Suppressor macrophage treated with lipopolysaccharide for 1 hour (primary cell): ENCODE measurements at regions not wholly inside any gene's neighbourhood (a gene's known extent, or its start where the extent isn't known, plus 50 kb on each side); places are given as distances from the start of the nearest gene placed in this dataset.

Source experiments
- DNase-seq, 3 donors: peaks; one replicate each; pipeline ENCODE4 v3.0.0-alpha.2; 2020 to 2022

DNA sequence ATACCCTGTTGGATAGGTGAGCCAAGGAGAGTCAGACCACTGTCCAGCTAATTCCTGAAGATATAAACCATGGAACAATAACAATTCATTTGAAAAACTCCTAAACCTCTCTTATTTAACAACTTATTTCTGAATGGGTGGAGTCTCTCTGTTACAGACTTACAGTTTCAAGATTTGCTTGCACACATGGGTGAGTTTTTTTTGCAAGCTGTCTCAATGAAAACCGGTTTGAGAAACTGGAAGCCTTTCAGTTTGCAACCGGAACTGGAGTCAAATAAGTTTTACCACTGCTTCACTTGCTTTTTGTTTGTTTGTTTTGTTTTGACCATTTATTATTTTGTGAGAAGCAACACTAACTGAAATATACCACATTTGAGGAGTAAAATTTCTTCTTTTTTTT is 243.8 kb downstream of the MTERF1 start:
- DNase-seq, result no peak

- DNase-seq, result no peak
These were observed 236.2 kb downstream of the MTERF1 start for GRCh38 chr7:91644256-91644655.

DNA sequence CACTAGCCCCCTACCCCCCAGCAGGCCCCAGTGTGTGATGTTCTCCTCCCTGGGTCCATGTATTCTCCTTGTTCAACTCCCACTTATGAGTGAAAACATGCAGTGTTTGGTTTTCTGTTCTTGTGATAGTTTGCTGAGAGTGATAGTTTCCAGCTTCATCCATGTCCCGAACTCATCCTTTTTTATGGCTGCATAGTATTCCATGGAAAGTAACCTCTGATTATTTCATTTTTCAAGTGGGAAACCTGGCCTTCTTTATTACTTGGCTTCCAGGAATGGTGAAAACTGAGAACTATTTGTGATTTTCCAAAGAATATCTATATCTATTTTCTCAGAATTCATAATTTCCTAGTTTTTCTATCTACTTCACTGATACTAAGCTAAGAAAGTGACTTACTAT is 235.0 kb downstream of the MTERF1 start:
- DNase-seq, result no peak

GRCh38 chr7:91651986-91652385 is 228.5 kb downstream of the MTERF1 start:
- no peak for DNase-seq

DNA sequence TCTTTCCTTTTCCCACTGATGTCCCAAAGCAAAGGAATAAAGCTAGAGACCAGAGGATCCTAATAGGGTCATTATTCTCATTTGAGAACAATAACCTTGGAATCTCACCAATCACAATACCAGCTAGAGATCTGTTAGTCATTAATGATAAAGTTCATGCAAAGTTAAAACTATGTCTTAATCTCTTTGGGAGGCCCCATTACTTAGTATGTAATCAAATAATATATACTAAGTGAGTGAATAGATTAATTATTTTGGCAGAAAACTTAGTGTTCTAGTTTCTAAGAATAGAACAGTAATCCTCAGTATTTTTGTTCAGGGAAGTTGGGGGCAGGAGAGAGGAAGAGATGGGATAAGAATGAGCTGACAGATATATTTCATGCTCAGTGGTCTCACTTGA is 227.2 kb downstream of the MTERF1 start:
- no peak for DNase-seq

- no peak for DNase-seq
These were observed 224.8 kb downstream of the MTERF1 start for GRCh38 chr7:91655656-91656055.

DNA sequence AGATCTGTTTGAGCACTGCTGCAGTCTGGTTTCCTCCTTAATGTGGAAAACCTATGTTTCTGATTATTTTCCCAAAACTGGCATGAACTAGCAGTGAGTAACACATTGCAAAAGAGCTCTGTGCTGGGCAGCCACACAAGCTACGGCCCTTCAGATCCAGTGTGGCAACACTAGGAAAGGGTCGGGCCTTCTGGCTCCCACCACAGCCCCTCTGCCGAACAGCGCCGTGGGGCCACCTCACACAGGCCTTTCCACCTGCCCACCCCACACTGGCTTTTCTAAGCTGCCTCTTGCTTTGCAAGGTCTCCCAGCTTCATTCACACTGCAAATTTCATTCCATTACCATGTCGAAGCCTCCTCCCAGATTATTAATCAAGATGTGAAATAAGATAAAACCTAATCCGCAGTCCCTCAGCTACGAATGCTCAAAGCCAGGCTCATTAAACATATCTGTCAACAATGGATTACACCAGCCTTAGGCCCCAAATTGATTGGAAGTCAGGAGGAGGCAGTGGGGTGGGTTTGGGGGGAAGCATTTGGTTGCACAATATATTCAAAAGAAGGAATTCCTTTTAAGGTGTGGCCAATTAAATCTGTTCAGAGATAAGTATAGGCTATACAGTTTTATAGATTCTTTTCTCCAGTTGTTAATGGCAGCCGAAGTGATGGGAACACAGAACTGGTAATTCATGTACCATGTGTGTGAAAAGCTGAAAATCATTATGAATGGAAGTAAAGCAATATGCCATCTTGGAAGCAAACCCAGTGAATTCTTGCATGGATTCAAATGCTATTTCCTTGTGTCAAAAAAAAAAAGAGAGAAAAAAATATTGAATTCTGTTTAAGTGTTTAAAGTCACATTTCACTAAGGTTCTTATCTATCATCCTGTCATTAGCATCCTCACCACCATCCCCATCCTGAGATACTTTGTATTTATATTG is 223.7 kb downstream of the MTERF1 start:
- no peak for DNase-seq

- no peak for DNase-seq
These were observed 222.9 kb downstream of the MTERF1 start for GRCh38 chr7:91657483-91658071.

GRCh38 chr7:91659096-91659495 is 221.4 kb downstream of the MTERF1 start:
- no peak for DNase-seq

- DNase-seq, result peak in 1 of 3 donors; percentile 1
These were observed 219.7 kb downstream of the MTERF1 start for GRCh38 chr7:91660734-91661356.

- no peak for DNase-seq
These were observed 218.8 kb downstream of the MTERF1 start for GRCh38 chr7:91661727-91662126.

GRCh38 chr7:91668217-91668616 is 212.3 kb downstream of the MTERF1 start:
- DNase-seq, result no peak

GRCh38 chr7:91671245-91671644 is 209.3 kb downstream of the MTERF1 start:
- DNase-seq, result no peak

GRCh38 chr7:91674470-91674869 is 206.0 kb downstream of the MTERF1 start:
- no peak for DNase-seq

DNA sequence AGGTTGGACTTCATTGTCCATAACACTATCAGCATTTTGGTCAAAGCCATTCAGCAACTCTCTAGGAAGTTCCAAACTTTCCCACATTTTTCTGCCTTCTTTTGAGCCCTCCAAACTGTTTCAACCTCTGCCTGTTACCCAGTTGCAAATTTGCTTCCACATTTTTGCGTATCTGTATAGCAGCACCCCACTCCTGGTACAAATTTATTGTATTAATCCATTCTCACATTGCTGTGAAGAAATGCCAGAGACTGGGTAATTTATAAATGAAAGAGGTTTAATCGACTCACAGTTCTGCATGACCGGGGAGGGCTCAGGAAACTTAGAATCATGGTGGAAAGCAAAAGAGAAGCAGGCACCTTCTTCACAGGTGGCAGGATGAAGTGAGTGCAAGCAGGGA is 198.8 kb downstream of the MTERF1 start:
- DNase-seq, result no peak

DNA sequence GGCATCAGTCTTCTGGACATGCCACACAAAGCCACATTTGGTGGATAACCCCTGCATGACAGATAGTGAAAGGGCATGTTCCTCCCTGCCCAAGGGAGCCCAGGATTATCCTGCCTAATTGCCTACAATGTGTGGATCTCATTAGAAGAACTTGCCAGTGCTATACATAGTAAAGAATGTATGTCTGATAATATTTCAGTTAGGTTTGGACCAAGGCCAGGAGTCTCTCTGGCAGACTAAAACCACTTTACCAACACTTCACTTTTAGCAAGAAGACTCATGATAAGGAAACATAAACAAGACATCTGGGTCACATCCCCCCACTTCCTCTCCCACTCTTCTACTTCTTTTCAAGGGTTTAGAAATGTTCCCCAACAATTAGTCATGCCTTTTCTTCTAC is 196.7 kb downstream of the MTERF1 start:
- no peak for DNase-seq

DNA sequence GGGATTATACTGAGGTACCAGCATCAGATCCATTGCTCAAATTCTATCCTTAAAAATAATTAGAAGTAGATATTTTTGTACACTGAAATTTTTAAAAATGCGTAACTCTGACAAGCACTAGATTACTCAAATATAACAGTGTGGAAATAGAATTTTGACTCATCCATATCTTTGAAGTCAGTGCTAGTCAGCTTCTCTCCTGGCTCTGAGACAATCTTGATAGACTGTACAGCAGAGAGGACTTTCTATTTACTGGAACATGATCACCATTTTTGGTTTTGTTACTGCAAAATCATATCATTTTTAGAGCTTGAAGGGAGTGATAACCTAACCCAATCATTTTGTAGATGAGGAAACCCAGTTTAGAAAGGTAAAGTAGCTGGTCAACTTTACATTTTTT is 195.0 kb downstream of the MTERF1 start:
- DNase-seq, result no peak

DNA sequence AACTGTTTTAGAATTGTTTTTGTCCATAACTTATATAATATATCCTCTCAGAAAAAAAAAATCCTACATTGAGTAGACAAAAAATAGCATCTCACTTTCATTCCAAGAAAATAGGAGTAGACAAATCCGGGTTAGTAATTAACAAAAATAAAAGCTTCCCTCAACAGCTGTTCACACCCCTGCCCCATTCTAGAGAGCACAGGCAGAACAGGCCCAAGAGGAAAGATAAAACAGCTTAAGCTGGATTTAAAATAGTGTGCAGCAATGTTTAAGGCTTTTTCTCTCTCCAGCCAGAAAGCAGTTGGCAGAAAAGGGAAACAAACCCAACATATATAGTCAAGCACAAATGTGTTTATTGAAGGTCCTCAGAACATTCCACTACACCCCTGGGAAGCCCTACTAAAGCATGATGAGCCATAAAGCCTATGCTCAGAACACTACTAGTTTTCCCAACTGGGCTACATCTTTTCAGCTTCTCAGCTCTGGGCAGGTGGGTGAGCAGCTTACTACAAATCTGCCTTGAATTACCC is 189.9 kb downstream of the MTERF1 start:
- DNase-seq, result no peak

DNA sequence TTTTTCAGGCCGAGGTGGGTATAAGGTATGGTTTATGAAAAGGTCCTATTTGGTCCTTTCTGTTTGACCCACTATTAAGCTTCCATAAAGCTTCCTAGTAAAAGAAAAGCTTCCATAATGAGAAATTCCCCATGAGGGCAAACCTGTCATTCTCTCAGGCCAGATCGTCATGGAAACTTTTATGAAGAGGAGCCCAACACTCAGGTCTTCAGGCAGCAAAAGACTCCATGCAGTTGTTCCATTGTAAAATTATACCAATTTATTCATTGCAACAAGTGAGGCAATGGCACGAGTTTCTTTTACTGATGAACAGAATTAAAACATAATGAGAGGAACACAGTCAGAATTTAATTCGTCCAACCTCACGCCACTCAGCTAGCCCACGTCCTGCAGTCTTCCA is 188.6 kb downstream of the MTERF1 start:
- no peak for DNase-seq

DNA sequence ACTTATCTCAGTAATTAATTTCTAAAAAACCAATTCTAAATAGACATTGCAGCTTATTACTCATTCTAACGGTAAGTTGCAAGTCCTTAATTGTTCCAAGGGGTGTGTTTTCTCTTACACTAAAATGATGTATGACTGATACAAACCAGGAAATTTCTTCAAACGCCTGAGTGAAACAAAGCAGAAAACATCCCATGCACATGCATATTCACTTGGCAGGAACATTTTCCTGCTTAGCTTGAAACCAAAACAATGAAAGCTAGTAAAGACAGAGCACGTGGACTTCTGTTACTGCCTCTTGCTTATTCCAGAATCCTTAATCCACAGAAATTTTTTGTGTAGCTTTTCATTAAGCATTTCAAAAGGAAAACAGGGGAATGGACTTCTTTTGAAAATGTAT is 187.7 kb downstream of the MTERF1 start:
- no peak for DNase-seq

DNA sequence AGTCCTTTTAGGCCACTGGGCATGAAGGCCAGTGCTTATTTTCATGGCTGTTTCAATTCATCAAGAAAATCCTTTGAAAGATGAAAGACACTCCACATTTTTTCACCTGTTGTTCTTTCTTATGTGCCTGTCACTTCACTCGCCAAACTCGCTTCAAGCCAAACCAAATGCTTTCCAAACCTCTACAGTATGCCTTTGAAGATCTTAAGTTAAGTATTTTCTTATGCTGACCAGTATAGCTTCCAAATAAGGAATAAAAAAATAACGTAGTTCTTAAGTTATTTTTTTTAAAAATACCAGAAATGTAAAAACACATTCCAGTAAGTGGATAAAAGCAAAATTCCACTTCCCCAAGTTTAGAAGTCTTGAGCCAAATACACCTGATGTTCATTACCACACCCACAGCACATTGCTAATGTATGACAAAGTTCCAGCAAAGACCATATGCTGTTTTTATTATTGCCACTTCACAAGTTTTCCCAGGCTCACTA is 186.1 kb downstream of the MTERF1 start:
- DNase-seq, result no peak

- no peak for DNase-seq
These were observed 169.6 kb downstream of the MTERF1 start for GRCh38 chr7:91710881-91711280.

DNA sequence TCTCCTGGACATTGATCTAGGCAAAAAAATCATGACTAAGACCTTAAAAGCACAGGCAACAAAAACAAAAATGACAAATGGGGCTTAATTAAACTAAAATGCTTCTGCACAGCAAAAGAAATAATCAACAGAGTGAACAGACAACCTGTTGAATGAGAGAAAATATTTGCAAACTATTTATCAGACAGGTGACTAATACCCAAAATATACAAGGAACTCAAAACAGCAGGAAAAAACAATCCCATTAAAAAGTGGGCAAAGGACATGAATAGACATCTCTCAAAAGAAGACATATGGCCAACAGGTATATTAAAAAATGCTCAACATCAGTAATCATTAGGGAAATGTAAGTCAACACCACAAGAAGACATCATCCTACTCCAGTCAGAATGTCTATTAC is 166.8 kb downstream of the MTERF1 start:
- no peak for DNase-seq
